H1 (cell line): ENCODE measurements at regions not wholly inside any gene's neighbourhood (a gene's known extent, or its start where the extent isn't known, plus 50 kb on each side); places are given as distances from the start of the nearest gene placed in this dataset.

Experiments
- CHD2 ChIP-seq: IDR thresholded peaks from 2 replicates; pipeline ENCODE4 v1.6.1; 2012; ENCODE audit warnings: low read length, improper control_type of control experiment
- E2F6 ChIP-seq: IDR thresholded peaks from 2 replicates; pipeline ENCODE4 v1.6.1; 2012; ENCODE audit warnings: inconsistent platforms
- EGR1 ChIP-seq: IDR thresholded peaks from 2 replicates; pipeline ENCODE4 v1.6.1; 2011; ENCODE audit warnings: low read depth, low read length, borderline replicate concordance
- TBP ChIP-seq: IDR thresholded peaks from 2 replicates; pipeline ENCODE4 v1.6.1; 2011; ENCODE audit warnings: low read depth, low read length, improper control_type of control experiment

DNA sequence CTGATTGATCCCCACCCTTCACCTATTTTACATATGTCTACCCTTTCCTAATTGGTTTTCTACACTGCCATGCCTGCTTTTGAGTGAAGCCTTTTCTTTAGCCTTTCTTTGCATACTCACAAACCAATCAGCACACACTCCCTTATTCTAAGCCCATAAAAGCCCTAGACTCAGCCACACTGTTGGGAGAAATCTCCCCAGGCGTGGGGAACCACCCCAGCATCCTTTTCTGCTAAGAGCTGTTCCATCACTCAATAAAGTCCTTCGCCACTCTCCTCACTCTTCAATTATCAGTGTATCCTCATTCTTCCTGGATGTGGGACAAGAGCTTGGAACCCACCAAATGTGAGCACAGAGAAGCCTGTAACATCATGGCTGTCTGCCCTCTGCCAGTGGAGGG, 343.6 kb downstream of the SLITRK1 start (continued):
- TF ChIP-seq EGR1 (no peak), TBP (no peak), CHD2 (no peak), E2F6 (no peak)
